Pancreas (tissue), 10 donors: ENCODE measurements at regions not wholly inside any gene's neighbourhood (a gene's known extent, or its start where the extent isn't known, plus 50 kb on each side); places are given as distances from the start of the nearest gene placed in this dataset.

Source experiments
- ATAC-seq, 4 donors: fragments of 200-7000 bp; cut with Tn5 transposase; one replicate each; pipeline versions ENCODE4 v1.8.0 to v1.9.1; 2020; ENCODE audit warnings: mild to moderate bottlenecking in 4 of 4, moderate library complexity in 4 of 4
- DNase-seq, 6 donors: peaks; one replicate each; pipeline ENCODE4 v3.0.0-alpha.2; 2020
- FAIRE-seq: peaks from 2 replicates; lab custom pipeline; 2012; peaks lifted over from hg19 to GRCh38; lab: Jason Lieb, UNC
- H3K27ac ChIP-seq, 4 donors: fragments of 200-600 bp; sonication (generic); 1 replicate in 3 of 4; 2 replicates in 1 of 4; pipeline versions ENCODE4 v1.5.0 to v1.8.0; 2020
- H3K27me3 ChIP-seq, 4 donors: fragments of 200-600 bp; one replicate each; pipeline ENCODE4 v1.8.0; 2021
- H3K36me3 ChIP-seq, 3 donors: fragments of 200-600 bp; sonication (generic) in 1 of 3; one replicate each; pipeline versions ENCODE4 v1.5.0 to v1.8.0; 2020 to 2021
- H3K4me1 ChIP-seq, 3 donors: fragments of 200-600 bp; one replicate each; pipeline ENCODE4 v1.8.0; 2021
- H3K4me3 ChIP-seq, 4 donors: fragments of 200-600 bp; sonication (generic) in 2 of 4; one replicate each; pipeline versions ENCODE4 v1.5.0 to v1.8.0; 2020 to 2021
- H3K9me3 ChIP-seq, 4 donors: fragments of 200-600 bp; one replicate each; pipeline ENCODE4 v1.8.0; 2021
- CTCF ChIP-seq, 4 donors: fragments of 200-600 bp; sonication (generic) in 3 of 4; IDR thresholded peaks; one replicate each; pipeline versions ENCODE4 v1.5.0 to v1.8.0; 2021; ENCODE audit warnings: antibody characterized with exemption in 4 of 4
- WGBS, 2 donors: extraction: QIAGEN DNeasy Blood & Tissue Kit; methylation state at CpG; one replicate each; pipeline ENCODE4 v1.1.7; 2013; 5-methylcytosine and 5-hydroxymethylcytosine counted together
- intact Hi-C, 3 donors: fragments of 100-400 bp; cut with DNase I; formaldehyde crosslinking; loops; one replicate each; pipeline versions ENCODE4 v1.11.1 to v1.14.2; 2022
- donor health status: healthy with polysubstance abuse.
- donor health status: DM: no; HTN: no; CAD: no; lungs with moderate emphysema.
- donor health status: DM: no; HTN: no; CAD: no.
- donor health status: control.
- donor health status: control.
- donor health status: Bipolar disorder and iron deficiency.
- donor health status: DM: yes; HTN: yes; CAD: no.
- donor health status: DM: no; HTN: no; CAD: no.
- donor health status: DM: no; HTN: no; CAD: no.
- donor health status: DM: yes; HTN: yes; CAD: no.

- no peak for DNase-seq
- intact Hi-C loops = no loop called here
- FAIRE-seq = no peak
- no peak for TF ChIP-seq CTCF (IDR thresholded peaks at IDR 0.05)
- no peaks in the 10 kb centered on the region for H3K27me3 ChIP-seq
- no peak for ATAC-seq
- 76 to 83% methylated on average over 5 of the region's 5 CpGs for WGBS, 2 donors
- no peaks in the 10 kb centered on the region for H3K36me3 ChIP-seq
- no peak overlapping the region for H3K4me3 ChIP-seq
- no peaks in the 10 kb centered on the region for H3K4me1 ChIP-seq
- H3K27ac ChIP-seq = no peak overlapping the region
- no peaks in the 10 kb centered on the region for H3K9me3 ChIP-seq
These were observed 235.8 kb downstream of the EFNB2 start for GRCh38 chr13:106299621-106300020.

- no peaks in the 10 kb centered on the region for H3K36me3 ChIP-seq
- DNase-seq = no peak
- no peaks in the 10 kb centered on the region for H3K27me3 ChIP-seq
- intact Hi-C loops = no loop called here
- WGBS, 2 donors = 88 to 96% methylated on average over 1 of the region's 1 CpG
- no peak for TF ChIP-seq CTCF (IDR thresholded peaks at IDR 0.05)
- no peak overlapping the region for H3K27ac ChIP-seq
- H3K4me3 ChIP-seq = no peak overlapping the region
- H3K4me1 ChIP-seq = no peaks in the 10 kb centered on the region
- FAIRE-seq = no peak
- ATAC-seq = no peak
- no peaks in the 10 kb centered on the region for H3K9me3 ChIP-seq
These were observed 238.2 kb downstream of the EFNB2 start for GRCh38 chr13:106297283-106297682.

- H3K27me3 ChIP-seq = no peaks in the 10 kb centered on the region
- no peak for FAIRE-seq
- no peak for TF ChIP-seq CTCF (IDR thresholded peaks at IDR 0.05)
- ATAC-seq = no peak
- H3K36me3 ChIP-seq = no peaks in the 10 kb centered on the region
- 51 to 61% methylated on average over 3 of the region's 3 CpGs for WGBS, 2 donors
- no peak overlapping the region for H3K4me3 ChIP-seq
- no peak overlapping the region for H3K27ac ChIP-seq
- H3K4me1 ChIP-seq = no peaks in the 10 kb centered on the region
- no peak for DNase-seq
- intact Hi-C loops = no loop called here
- H3K9me3 ChIP-seq = no peaks in the 10 kb centered on the region
These were observed 238.7 kb downstream of the EFNB2 start for GRCh38 chr13:106296723-106297122.

- ATAC-seq = no peak
- no peak for FAIRE-seq
- 75 to 78% methylated on average over 7 of the region's 7 CpGs for WGBS, 2 donors
These were observed 239.5 kb downstream of the EFNB2 start for GRCh38 chr13:106295971-106296370.

GRCh38 chr13:106291006-106291405 lies 244.5 kb downstream of the EFNB2 start:
- Histone ChIP-seq H3K9me3 (no peaks in the 10 kb centered on the region), H3K27ac (no peak overlapping the region), H3K4me3 (no peak overlapping the region), H3K4me1 (no peaks in the 10 kb centered on the region), H3K27me3 (no peaks in the 10 kb centered on the region), H3K36me3 (no peaks in the 10 kb centered on the region)
- no peak for FAIRE-seq
- WGBS, 2 donors = 68 to 86% methylated on average over 1 of the region's 1 CpG
- ATAC-seq = no peak
- DNase-seq = no peak
- no peak for TF ChIP-seq CTCF (IDR thresholded peaks at IDR 0.05)
- intact Hi-C loops = no loop called here

More at GRCh38 chr13:106295971-106296370, 239.5 kb downstream of the EFNB2 start:
- Histone ChIP-seq H3K4me1 (no peaks in the 10 kb centered on the region), H3K36me3 (no peaks in the 10 kb centered on the region), H3K27me3 (no peaks in the 10 kb centered on the region), H3K27ac (no peak overlapping the region), H3K4me3 (no peak overlapping the region), H3K9me3 (no peaks in the 10 kb centered on the region)
- TF ChIP-seq CTCF (IDR thresholded peaks at IDR 0.05) = no peak
- DNase-seq = no peak
- intact Hi-C loops = no loop called here
